ENCODE measurements at regions not wholly inside any gene's neighbourhood (a gene's known extent, or its start where the extent isn't known, plus 50 kb on each side); places are given as distances from the start of the nearest gene placed in this dataset.

- no peak overlapping the region for H3K4me3 ChIP-seq
- TF ChIP-seq POLR2AphosphoS5 (IDR thresholded peaks at IDR 0.05) (no peak), EP300 (IDR thresholded peaks at IDR 0.05) (no peak), CTCF (IDR thresholded peaks at IDR 0.05) (no peak), POLR2A (IDR thresholded peaks at IDR 0.05) (no peak)
- no peak overlapping the region for H3K27ac ChIP-seq
- no peaks in the 10 kb centered on the region for H3K9me3 ChIP-seq
- H3K4me1 ChIP-seq = peaks cover 0 to 18% (median 0%) of the 10 kb centered on the region in 3 donors
- H3K36me3 ChIP-seq = no peaks in the 10 kb centered on the region
- H3K27me3 ChIP-seq = no peaks in the 10 kb centered on the region
- no peak for ATAC-seq
Observed at GRCh38 chr1:95176861-95177260, 57.1 kb upstream of the RWDD3 start.

DNA sequence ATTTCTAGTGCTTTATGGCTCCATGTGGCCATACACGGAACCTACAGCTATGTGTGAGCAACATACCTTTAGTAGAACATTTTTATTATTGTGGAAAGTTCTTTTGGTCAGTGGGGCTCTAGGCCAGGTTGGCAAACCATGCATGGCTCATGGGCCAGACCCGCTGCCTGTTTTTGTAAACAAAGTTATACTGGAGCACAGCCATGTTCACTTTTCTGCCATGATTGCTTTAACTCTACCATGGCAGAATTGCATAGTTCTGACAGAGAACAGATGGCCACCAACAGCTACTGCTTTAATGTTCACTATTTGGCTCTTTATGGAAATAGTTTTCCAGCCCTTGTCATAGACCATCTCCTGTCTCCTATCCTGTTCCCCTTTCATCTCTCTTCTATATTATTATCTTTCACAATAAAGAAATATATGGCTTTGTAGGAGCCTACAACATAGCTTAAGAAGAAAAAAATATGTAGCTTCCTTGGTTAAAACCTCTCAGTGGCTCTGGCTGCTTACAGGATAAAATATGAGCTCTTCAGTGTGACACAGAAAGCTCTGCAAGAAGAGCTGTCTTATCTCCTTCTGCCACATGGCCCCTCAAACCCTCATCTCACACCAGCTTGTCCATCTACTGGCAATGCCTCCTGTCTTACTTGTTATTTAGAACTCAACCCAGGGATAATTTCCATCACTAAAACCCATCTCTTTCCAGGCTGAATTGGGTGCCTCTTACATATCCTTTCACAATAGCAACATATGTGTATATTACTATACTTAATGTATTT lies 54.6 kb upstream of the RWDD3 start:
- WGBS, 2 donors (ENCODE audit: low coverage in 1 of 2) = 45 to 48% methylated on average over 2 of the region's 2 CpGs
- ATAC-seq = peak; percentile 28

DNA sequence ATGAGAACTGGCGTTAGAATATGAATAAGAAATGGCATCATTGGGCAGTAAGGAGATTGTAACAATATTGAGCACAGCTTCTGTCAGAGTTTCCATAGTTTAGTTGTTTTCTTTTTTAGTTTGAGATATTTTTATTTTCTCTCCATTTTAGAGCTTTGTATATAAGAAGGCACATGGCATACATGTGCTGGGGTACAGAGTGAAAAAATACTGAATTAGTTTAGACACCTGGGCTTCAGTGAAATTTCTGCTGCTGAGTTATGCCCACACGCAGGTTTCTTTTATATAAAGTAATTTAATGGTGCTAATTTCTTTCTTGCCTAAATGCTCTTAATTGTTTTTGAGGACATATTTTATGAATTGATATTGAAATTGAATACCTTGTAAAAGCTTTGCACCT lies 53.6 kb upstream of the RWDD3 start:
- peaks cover 3 to 24% (median 6%) of the 10 kb centered on the region in 3 donors for H3K4me1 ChIP-seq
- H3K27ac ChIP-seq = no peak overlapping the region
- WGBS, 2 donors (ENCODE audit: low coverage in 1 of 2) = 93 to 100% methylated on average over 2 of the region's 2 CpGs
- H3K36me3 ChIP-seq = no peaks in the 10 kb centered on the region
- TF ChIP-seq POLR2A (IDR thresholded peaks at IDR 0.05) = no peak
- no peak for TF ChIP-seq CTCF (IDR thresholded peaks at IDR 0.05)
- TF ChIP-seq EP300 (IDR thresholded peaks at IDR 0.05) = no peak
- TF ChIP-seq POLR2AphosphoS5 (IDR thresholded peaks at IDR 0.05) = no peak
- ATAC-seq = no peak
- no peaks in the 10 kb centered on the region for H3K27me3 ChIP-seq
- no peaks in the 10 kb centered on the region for H3K9me3 ChIP-seq
- H3K4me3 ChIP-seq = no peak overlapping the region

More for the DNA sequence above, 54.6 kb upstream of the RWDD3 start:
- TF ChIP-seq CTCF (IDR thresholded peaks at IDR 0.05) (no peak), POLR2AphosphoS5 (IDR thresholded peaks at IDR 0.05) (peak; percentile 57), POLR2A (IDR thresholded peaks at IDR 0.05) (no peak), EP300 (IDR thresholded peaks at IDR 0.05) (no peak)
- H3K9me3 ChIP-seq = no peaks in the 10 kb centered on the region
- H3K27me3 ChIP-seq = no peaks in the 10 kb centered on the region
- H3K4me3 ChIP-seq = no peak overlapping the region
- H3K36me3 ChIP-seq = no peaks in the 10 kb centered on the region
- H3K27ac ChIP-seq = no peak overlapping the region
- peaks cover 3 to 21% (median 5%) of the 10 kb centered on the region in 3 donors for H3K4me1 ChIP-seq

- Histone ChIP-seq H3K36me3 (no peaks in the 10 kb centered on the region), H3K4me3 (no peak overlapping the region), H3K27me3 (no peaks in the 10 kb centered on the region), H3K9me3 (no peaks in the 10 kb centered on the region), H3K27ac (no peak overlapping the region), H3K4me1 (peaks cover 3 to 24% (median 6%) of the 10 kb centered on the region in 3 donors)
- TF ChIP-seq POLR2A (IDR thresholded peaks at IDR 0.05) (no peak), POLR2AphosphoS5 (IDR thresholded peaks at IDR 0.05) (no peak)
- ATAC-seq = no peak
Observed at GRCh38 chr1:95181096-95181495, 52.9 kb upstream of the RWDD3 start.

- Histone ChIP-seq H3K9me3 (no peaks in the 10 kb centered on the region), H3K36me3 (peaks cover 0 to 8% of the 10 kb centered on the region in 2 donors), H3K4me1 (peaks cover 3 to 22% (median 6%) of the 10 kb centered on the region in 3 donors), H3K4me3 (no peak overlapping the region), H3K27ac (no peak overlapping the region), H3K27me3 (no peaks in the 10 kb centered on the region)
- ATAC-seq = no peak
- TF ChIP-seq POLR2A (IDR thresholded peaks at IDR 0.05) = no peak
- no peak for TF ChIP-seq CTCF (IDR thresholded peaks at IDR 0.05)
- no peak for TF ChIP-seq POLR2AphosphoS5 (IDR thresholded peaks at IDR 0.05)
- no peak for TF ChIP-seq EP300 (IDR thresholded peaks at IDR 0.05)
Observed at GRCh38 chr1:95183952-95184351, 50.1 kb upstream of the RWDD3 start.
